HEK293 (cell line): ENCODE measurements at regions not wholly inside any gene's neighbourhood (a gene's known extent, or its start where the extent isn't known, plus 50 kb on each side); places are given as distances from the start of the nearest gene placed in this dataset.
"Not testable (repeated sequence)": the region's sequence is repeated elsewhere in the genome, so short reads cannot be mapped to it uniquely, and the experiment has no call there.

Source experiments
- CTCF ChIA-PET: fragments of 350-600 bp; formaldehyde crosslinking; extraction: SDS; loops from one replicate; lab custom pipeline; 2021; ENCODE audit warnings: antibody characterized with exemption; lab: Yijun Ruan, JAX
- POLR2A ChIA-PET: fragments of 300-600 bp; formaldehyde crosslinking; extraction: SDS; loops from one replicate; lab custom pipeline; 2020; ENCODE audit warnings: antibody characterized with exemption, inconsistent platforms; lab: Yijun Ruan, JAX
- H3K27ac ChIP-seq: fragments of 200-500 bp; sonication (Bioruptor generic); 2 replicates; pipeline ENCODE4 v1.5.1; 2014; ENCODE audit warnings: low read depth, low read length, control low read depth, inconsistent platforms; ENCODE audit errors: extremely low read depth
- H3K36me3 ChIP-seq, 2 experiments: fragments of 200-500 bp in 1 of 2; sonication (Bioruptor generic) in 1 of 2; 1 replicate in 1 of 2; 2 replicates in 1 of 2; pipeline ENCODE4 v1.5.1; 2014 to 2017; ENCODE audit warnings: inconsistent platforms in 2 of 2, low read length in 2 of 2; ENCODE audit not compliant: control insufficient read depth in 2 of 2, insufficient read depth in 1 of 2
- H3K4me1 ChIP-seq: fragments of 200-500 bp; sonication (Bioruptor generic); 2 replicates; pipeline ENCODE4 v1.5.1; 2014; ENCODE audit warnings: mild to moderate bottlenecking, low read length, inconsistent platforms; ENCODE audit not compliant: control insufficient read depth, insufficient read depth
- H3K4me3 ChIP-seq: 2 replicates; pipeline ENCODE4 v1.5.1; 2011; ENCODE audit warnings: low read depth, mild to moderate bottlenecking, control low read depth, low read length, moderate library complexity
- H3K9me3 ChIP-seq: fragments of 200-500 bp; sonication (Bioruptor generic); 2 replicates; pipeline ENCODE4 v1.5.1; 2014; ENCODE audit warnings: low read depth, low read length, inconsistent platforms; ENCODE audit not compliant: control insufficient read depth, insufficient read depth
- IKZF3 ChIP-seq: fragments of 450-650 bp; IDR thresholded peaks from 2 replicates; pipeline ENCODE4 v1.5.0; 2018; ENCODE audit warnings: missing biosample characterization, mild to moderate bottlenecking, missing genetic modification characterization, moderate library complexity
- KLF16 ChIP-seq: fragments of 450-650 bp; formaldehyde crosslinking; IDR thresholded peaks from 2 replicates; pipeline ENCODE4 v1.5.1; 2017; ENCODE audit warnings: missing biosample characterization, missing genetic modification characterization
- SALL2 ChIP-seq: fragments of 450-650 bp; formaldehyde crosslinking; IDR thresholded peaks from 2 replicates; pipeline ENCODE4 v1.5.0; 2017; ENCODE audit warnings: missing biosample characterization, mild to moderate bottlenecking, missing genetic modification characterization, borderline replicate concordance
- TCF7L2 ChIP-seq: IDR thresholded peaks from 2 replicates; pipeline ENCODE4 v1.6.1; 2011; ENCODE audit warnings: low read depth, mild to moderate bottlenecking, inconsistent platforms, low read length, moderate library complexity, borderline replicate concordance
- ZNF10 ChIP-seq: fragments of 450-650 bp; formaldehyde crosslinking; IDR thresholded peaks from 2 replicates; pipeline ENCODE4 v1.5.1; 2017; ENCODE audit warnings: missing biosample characterization, missing genetic modification characterization
- ZNF175 ChIP-seq: fragments of 450-650 bp; formaldehyde crosslinking; IDR thresholded peaks from 2 replicates; pipeline ENCODE4 v1.5.1; 2016; ENCODE audit warnings: missing biosample characterization, missing genetic modification characterization
- ZNF366 ChIP-seq: fragments of 450-650 bp; formaldehyde crosslinking; conservative IDR thresholded peaks from 2 replicates; pipeline ENCODE4 v1.5.1; 2016; ENCODE audit warnings: missing biosample characterization, missing genetic modification characterization
- ZNF529 ChIP-seq: fragments of 450-650 bp; formaldehyde crosslinking; IDR thresholded peaks from 2 replicates; pipeline ENCODE4 v1.5.1; 2017; ENCODE audit warnings: missing genetic modification characterization, missing biosample characterization; ENCODE audit not compliant: insufficient replicate concordance
- ZNF596 ChIP-seq: fragments of 450-650 bp; IDR thresholded peaks from 2 replicates; pipeline ENCODE4 v1.5.0; 2018; ENCODE audit warnings: missing biosample characterization, mild to moderate bottlenecking, missing genetic modification characterization, moderate library complexity
- ZNF621 ChIP-seq: fragments of 450-650 bp; formaldehyde crosslinking; IDR thresholded peaks from 2 replicates; pipeline ENCODE4 v1.5.1; 2017; ENCODE audit warnings: missing biosample characterization, missing genetic modification characterization
- ZNF629 ChIP-seq: fragments of 450-650 bp; formaldehyde crosslinking; IDR thresholded peaks from 2 replicates; pipeline ENCODE4 v1.5.1; 2017; ENCODE audit warnings: missing biosample characterization, missing genetic modification characterization
- ZNF645 ChIP-seq: fragments of 450-650 bp; formaldehyde crosslinking; IDR thresholded peaks from 2 replicates; pipeline ENCODE4; 2016; ENCODE audit warnings: missing biosample characterization, missing genetic modification characterization
- ZNF670 ChIP-seq: fragments of 450-650 bp; formaldehyde crosslinking; IDR thresholded peaks from 2 replicates; pipeline ENCODE4 v1.5.1; 2016; ENCODE audit warnings: missing biosample characterization, missing genetic modification characterization, low read depth
- ZNF777 ChIP-seq: fragments of 450-650 bp; formaldehyde crosslinking; IDR thresholded peaks from 2 replicates; pipeline ENCODE4 v1.5.1; 2017; ENCODE audit warnings: missing biosample characterization, missing genetic modification characterization, borderline replicate concordance
- TF ChIP-seq, protein P1 (sequence below): fragments of 450-650 bp; formaldehyde crosslinking; IDR thresholded peaks from 2 replicates; pipeline ENCODE4 v1.5.1; 2017; ENCODE audit warnings: missing biosample characterization, missing genetic modification characterization

DNA sequence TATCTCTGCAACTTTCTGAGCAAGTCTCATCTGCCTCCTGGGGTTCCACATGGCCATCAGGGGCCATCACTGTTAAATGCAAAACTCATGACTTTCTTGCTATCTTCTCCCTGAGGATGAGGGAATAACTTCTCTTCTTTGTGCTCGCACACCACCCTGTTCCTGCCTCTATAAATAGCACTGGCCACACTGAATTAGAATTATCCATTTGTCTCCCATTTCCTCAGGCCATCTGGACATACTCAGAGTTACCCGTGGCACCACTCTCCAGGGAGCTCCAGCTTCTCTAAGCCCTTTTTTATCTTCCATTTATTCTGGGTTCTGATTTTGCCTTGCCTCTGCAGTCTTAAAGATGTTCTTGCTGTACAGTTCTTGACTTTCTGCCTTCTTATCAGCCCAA is 72.8 kb upstream of the ECI2 start (continued):
- TF ChIP-seq ZNF621 (tag by site-specific recombination) (no peak), ZNF366 (no peak), ZNF777 (no peak), TCF7L2 (no peak), ZNF670 (no peak)
- TF ChIP-seq, all 188 proteins: peak for 0

- H3K4me1 ChIP-seq, POLR2A ChIA-PET, H3K27ac ChIP-seq, H3K4me3 ChIP-seq, H3K36me3 ChIP-seq, H3K9me3 ChIP-seq: not testable (repeated sequence)
- CTCF ChIA-PET, result interaction anchor here (1.2 kb wide), 1 partner anchor 10 kb away, joined by 4 read pairs; no protein-coding TSS in a partner anchor
Measured at GRCh38 chr6:4203642-4204417, 68.5 kb upstream of the ECI2 start.

GRCh38 chr6:4192627-4193026 is 57.3 kb upstream of the ECI2 start:
- no peak for TF ChIP-seq ZNF10
- TF ChIP-seq KLF16 (tag by site-specific recombination), result no peak
- no peak for TF ChIP-seq IKZF3 (tag by site-specific recombination)
- TF ChIP-seq ZNF645 (tag by site-specific recombination), result no peak
- TF ChIP-seq ZNF629 (tag by site-specific recombination), result no peak
- no peak for TF ChIP-seq ZNF596 (tag by site-specific recombination)
- TF ChIP-seq, all 188 proteins: peak for 0
- H3K27ac ChIP-seq, result no peak overlapping the region
- H3K4me3 ChIP-seq, result no peak overlapping the region
- POLR2A ChIA-PET, result no interaction called here
- CTCF ChIA-PET, result no interaction called here
- H3K36me3 ChIP-seq, result no peaks in the 10 kb centered on the region
- H3K9me3 ChIP-seq, result no peaks in the 10 kb centered on the region
- H3K4me1 ChIP-seq, result no peaks in the 10 kb centered on the region

DNA sequence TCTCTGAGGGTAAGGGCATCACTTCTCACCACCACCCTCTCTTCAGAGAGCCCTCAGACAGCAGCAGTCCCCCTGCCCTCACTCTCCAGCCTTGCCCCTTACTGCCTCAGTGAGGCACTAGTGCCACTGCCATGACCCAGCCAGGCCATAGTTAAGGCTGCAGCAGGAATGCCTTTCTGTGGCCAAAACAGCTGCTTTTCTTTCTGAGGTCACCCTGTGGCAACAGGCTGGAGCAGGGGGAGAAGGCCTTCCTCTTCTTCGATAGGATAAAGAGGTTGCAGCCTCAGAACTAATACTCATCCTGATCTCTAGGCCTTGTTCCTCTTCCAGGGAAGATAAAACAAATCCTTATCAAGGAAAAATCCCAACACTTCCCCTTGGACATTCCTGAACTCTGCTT is 56.8 kb upstream of the ECI2 start:
- CTCF ChIA-PET, result interaction anchor here (0.6 kb wide), 1 partner anchor 147 kb away, joined by 3 read pairs; no protein-coding TSS in a partner anchor

More for the DNA sequence above, 56.8 kb upstream of the ECI2 start:
- TF ChIP-seq SALL2 (no peak), ZNF175 (tag by site-specific recombination) (no peak), ZNF529 (tag by site-specific recombination) (no peak)
- TF ChIP-seq, protein P1, sequence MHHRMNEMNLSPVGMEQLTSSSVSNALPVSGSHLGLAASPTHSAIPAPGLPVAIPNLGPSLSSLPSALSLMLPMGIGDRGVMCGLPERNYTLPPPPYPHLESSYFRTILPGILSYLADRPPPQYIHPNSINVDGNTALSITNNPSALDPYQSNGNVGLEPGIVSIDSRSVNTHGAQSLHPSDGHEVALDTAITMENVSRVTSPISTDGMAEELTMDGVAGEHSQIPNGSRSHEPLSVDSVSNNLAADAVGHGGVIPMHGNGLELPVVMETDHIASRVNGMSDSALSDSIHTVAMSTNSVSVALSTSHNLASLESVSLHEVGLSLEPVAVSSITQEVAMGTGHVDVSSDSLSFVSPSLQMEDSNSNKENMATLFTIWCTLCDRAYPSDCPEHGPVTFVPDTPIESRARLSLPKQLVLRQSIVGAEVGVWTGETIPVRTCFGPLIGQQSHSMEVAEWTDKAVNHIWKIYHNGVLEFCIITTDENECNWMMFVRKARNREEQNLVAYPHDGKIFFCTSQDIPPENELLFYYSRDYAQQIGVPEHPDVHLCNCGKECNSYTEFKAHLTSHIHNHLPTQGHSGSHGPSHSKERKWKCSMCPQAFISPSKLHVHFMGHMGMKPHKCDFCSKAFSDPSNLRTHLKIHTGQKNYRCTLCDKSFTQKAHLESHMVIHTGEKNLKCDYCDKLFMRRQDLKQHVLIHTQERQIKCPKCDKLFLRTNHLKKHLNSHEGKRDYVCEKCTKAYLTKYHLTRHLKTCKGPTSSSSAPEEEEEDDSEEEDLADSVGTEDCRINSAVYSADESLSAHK (tag by site-specific recombination), result no peak
- no peak overlapping the region for H3K27ac ChIP-seq
- no peaks in the 10 kb centered on the region for H3K9me3 ChIP-seq
- no peak overlapping the region for H3K4me3 ChIP-seq
- no peaks in the 10 kb centered on the region for H3K36me3 ChIP-seq
- POLR2A ChIA-PET, result interaction anchor here (0.6 kb wide), 1 partner anchor 855 kb away, joined by 3 read pairs; no protein-coding TSS in a partner anchor
- no peaks in the 10 kb centered on the region for H3K4me1 ChIP-seq
